ENCODE measurements at regions not wholly inside any gene's neighbourhood (a gene's known extent, or its start where the extent isn't known, plus 50 kb on each side); places are given as distances from the start of the nearest gene placed in this dataset.
"Not testable (repeated sequence)": the region's sequence is repeated elsewhere in the genome, so short reads cannot be mapped to it uniquely, and the experiment has no call there.

GRCh38 chr1:125064029-125064428 lies 3879.3 kb downstream of the SRGAP2C start:
- not testable (repeated sequence) for DNase-seq, H3K27ac Mint-ChIP-seq

GRCh38 chr1:125064481-125064880 lies 3879.7 kb downstream of the SRGAP2C start:
- Mint-ChIP-seq H3K36me3 (peaks cover 12 to 19% of the 10 kb centered on the region in 2 donors), H3K4me3 (no peak overlapping the region), H3K27ac (peak overlapping the region; percentile 2), H3K9me3 (peaks cover 27 to 31% of the 10 kb centered on the region in 2 donors), H3K4me1 (no peaks in the 10 kb centered on the region), H3K27me3 (no peaks in the 10 kb centered on the region)
- DNase-seq (no peak), ATAC-seq (replicated peaks) (no peak)

More at GRCh38 chr1:125064029-125064428, 3879.3 kb downstream of the SRGAP2C start:
- not testable (repeated sequence) for H3K4me3 Mint-ChIP-seq; H3K27me3 Mint-ChIP-seq; H3K4me1 Mint-ChIP-seq; ATAC-seq (replicated peaks)
- H3K36me3 Mint-ChIP-seq: peaks cover 7 to 15% of the 10 kb centered on the region in 2 donors
- peaks cover 24 to 27% of the 10 kb centered on the region in 2 donors for H3K9me3 Mint-ChIP-seq

- ATAC-seq (replicated peaks) (no peak), DNase-seq (no peak)
- Mint-ChIP-seq H3K9me3 (peaks cover 35 to 39% of the 10 kb centered on the region in 2 donors), H3K4me3 (no peak overlapping the region), H3K27me3 (no peaks in the 10 kb centered on the region), H3K27ac (no peak overlapping the region), H3K36me3 (peaks cover 13 to 27% of the 10 kb centered on the region in 2 donors), H3K4me1 (no peaks in the 10 kb centered on the region)
Measured at GRCh38 chr1:125065092-125065820, 3880.5 kb downstream of the SRGAP2C start.

GRCh38 chr1:125065821-125066180 lies 3881.0 kb downstream of the SRGAP2C start:
- Mint-ChIP-seq H3K27ac (no peak overlapping the region), H3K27me3 (no peaks in the 10 kb centered on the region), H3K4me1 (no peaks in the 10 kb centered on the region), H3K4me3 (no peak overlapping the region), H3K36me3 (peaks cover 13 to 31% of the 10 kb centered on the region in 2 donors), H3K9me3 (peaks cover 41 to 45% of the 10 kb centered on the region in 2 donors)
- DNase-seq (no peak), ATAC-seq (replicated peaks) (no peak)

GRCh38 chr1:125066385-125066784 lies 3881.6 kb downstream of the SRGAP2C start:
- Mint-ChIP-seq H3K36me3 (peaks cover 13 to 36% of the 10 kb centered on the region in 2 donors), H3K9me3 (peaks cover 45 to 50% of the 10 kb centered on the region in 2 donors)

GRCh38 chr1:125066849-125067248 lies 3882.1 kb downstream of the SRGAP2C start:
- peaks cover 49 to 52% of the 10 kb centered on the region in 2 donors for H3K9me3 Mint-ChIP-seq
- ATAC-seq (replicated peaks); H3K27me3 Mint-ChIP-seq: not testable (repeated sequence)

More at GRCh38 chr1:125066385-125066784, 3881.6 kb downstream of the SRGAP2C start:
- H3K27me3 Mint-ChIP-seq: no peaks in the 10 kb centered on the region
- ATAC-seq (replicated peaks): no peak
- no peak overlapping the region for H3K27ac Mint-ChIP-seq
- H3K4me1 Mint-ChIP-seq: no peaks in the 10 kb centered on the region
- H3K4me3 Mint-ChIP-seq: no peak overlapping the region
- no peak for DNase-seq

GRCh38 chr1:125080077-125080476 lies 3895.3 kb downstream of the SRGAP2C start:
- no peaks in the 10 kb centered on the region for H3K27me3 Mint-ChIP-seq
- H3K36me3 Mint-ChIP-seq: peaks cover 26 to 35% of the 10 kb centered on the region in 2 donors
- no peaks in the 10 kb centered on the region for H3K4me1 Mint-ChIP-seq
- no peak for DNase-seq
- peaks cover 50 to 56% of the 10 kb centered on the region in 2 donors for H3K9me3 Mint-ChIP-seq
- no peak overlapping the region for H3K4me3 Mint-ChIP-seq
- no peak overlapping the region for H3K27ac Mint-ChIP-seq
- ATAC-seq (replicated peaks): no peak

More at GRCh38 chr1:125066849-125067248, 3882.1 kb downstream of the SRGAP2C start:
- not testable (repeated sequence) for H3K4me1 Mint-ChIP-seq, H3K27ac Mint-ChIP-seq, H3K4me3 Mint-ChIP-seq, DNase-seq
- peaks cover 13 to 40% of the 10 kb centered on the region in 2 donors for H3K36me3 Mint-ChIP-seq

- H3K27ac Mint-ChIP-seq: no peak overlapping the region
- DNase-seq: no peak
- H3K27me3 Mint-ChIP-seq: no peaks in the 10 kb centered on the region
- H3K36me3 Mint-ChIP-seq: peaks cover 19 to 23% of the 10 kb centered on the region in 2 donors
- H3K4me1 Mint-ChIP-seq: no peaks in the 10 kb centered on the region
- peaks cover 38 to 39% of the 10 kb centered on the region in 2 donors for H3K9me3 Mint-ChIP-seq
- ATAC-seq (replicated peaks): no peak
- H3K4me3 Mint-ChIP-seq: no peak overlapping the region
Measured at GRCh38 chr1:125085720-125086591, 3901.2 kb downstream of the SRGAP2C start.

- Mint-ChIP-seq H3K36me3 (peaks cover 15 to 20% of the 10 kb centered on the region in 2 donors), H3K27ac (no peak overlapping the region), H3K4me3 (no peak overlapping the region), H3K27me3 (no peaks in the 10 kb centered on the region), H3K4me1 (no peaks in the 10 kb centered on the region), H3K9me3 (peaks cover 34% of the 10 kb centered on the region in 2 donors)
- DNase-seq (no peak), ATAC-seq (replicated peaks) (no peak)
Measured at GRCh38 chr1:125086611-125087010, 3901.8 kb downstream of the SRGAP2C start.

GRCh38 chr1:125087247-125087646 lies 3902.5 kb downstream of the SRGAP2C start:
- ATAC-seq (replicated peaks) (no peak), DNase-seq (no peak)
- Mint-ChIP-seq H3K9me3 (peaks cover 29 to 30% of the 10 kb centered on the region in 2 donors), H3K36me3 (peaks cover 15 to 16% of the 10 kb centered on the region in 2 donors), H3K27me3 (no peaks in the 10 kb centered on the region), H3K4me3 (no peak overlapping the region), H3K27ac (no peak overlapping the region), H3K4me1 (no peaks in the 10 kb centered on the region)

GRCh38 chr1:125087691-125088090 lies 3902.9 kb downstream of the SRGAP2C start:
- Mint-ChIP-seq H3K4me3 (no peak overlapping the region), H3K4me1 (no peaks in the 10 kb centered on the region), H3K9me3 (peaks cover 26 to 27% of the 10 kb centered on the region in 2 donors), H3K27ac (no peak overlapping the region), H3K27me3 (no peaks in the 10 kb centered on the region), H3K36me3 (peaks cover 15% of the 10 kb centered on the region in 2 donors)
- DNase-seq (no peak), ATAC-seq (replicated peaks) (no peak)

- Mint-ChIP-seq H3K9me3 (peaks cover 12% of the 10 kb centered on the region in 2 donors), H3K4me1 (no peaks in the 10 kb centered on the region), H3K27ac (no peak overlapping the region), H3K27me3 (no peaks in the 10 kb centered on the region), H3K36me3 (peaks cover 3 to 5% of the 10 kb centered on the region in 2 donors), H3K4me3 (no peak overlapping the region)
- ATAC-seq (replicated peaks) (no peak), DNase-seq (no peak)
Measured at GRCh38 chr1:125118147-125118993, 3933.6 kb downstream of the SRGAP2C start.

- no peak overlapping the region for H3K27ac Mint-ChIP-seq
- H3K4me1 Mint-ChIP-seq: no peaks in the 10 kb centered on the region
- H3K27me3 Mint-ChIP-seq: no peaks in the 10 kb centered on the region
- H3K9me3 Mint-ChIP-seq: peaks cover 11 to 13% of the 10 kb centered on the region in 2 donors
- H3K36me3 Mint-ChIP-seq: peaks cover 3 to 5% of the 10 kb centered on the region in 2 donors
- H3K4me3 Mint-ChIP-seq: no peak overlapping the region
- DNase-seq (no peak), ATAC-seq (replicated peaks) (no peak)
Measured at GRCh38 chr1:125119024-125119441, 3934.3 kb downstream of the SRGAP2C start.

All from stimulated activated naive B cell treated with anti-CD40 and anti-IgM and Interleukin-4, amounts not matched to agents 10 μg/mL and 1 μg/mL and 100 μg/mL, for 72 hours (primary cell).